Liver (tissue), 8 donors: ENCODE measurements at regions not wholly inside any gene's neighbourhood (a gene's known extent, or its start where the extent isn't known, plus 50 kb on each side); places are given as distances from the start of the nearest gene placed in this dataset.

Source experiments
- DNase-seq: peaks from one replicate; pipeline ENCODE4 v3.0.0-alpha.2; 2017; ENCODE audit warnings: low spot score
- H3K27ac ChIP-seq, 2 donors: one replicate each; pipeline ENCODE4 v1.7.0; 2013; ENCODE audit warnings: inconsistent platforms in 2 of 2, low read length in 2 of 2, control low read depth in 1 of 2, low read depth in 1 of 2, mild to moderate bottlenecking in 1 of 2
- H3K27me3 ChIP-seq, 4 donors: one replicate each; pipeline versions ENCODE4 v1.6.1 to v1.7.0; 2013; ENCODE audit warnings: low read length in 3 of 4, inconsistent platforms in 1 of 4, mild to moderate bottlenecking in 1 of 4, moderate library complexity in 1 of 4; ENCODE audit not compliant: control insufficient read depth in 4 of 4, insufficient read depth in 4 of 4
- H3K36me3 ChIP-seq, 4 donors: one replicate each; pipeline versions ENCODE4 v1.6.1 to v1.7.0; 2013; ENCODE audit warnings: low read length in 3 of 4, mild to moderate bottlenecking in 3 of 4, low read depth in 1 of 4, moderate library complexity in 1 of 4; ENCODE audit not compliant: control insufficient read depth in 4 of 4, insufficient read depth in 3 of 4
- H3K4me1 ChIP-seq, 4 donors: one replicate each; pipeline versions ENCODE4 v1.6.1 to v1.7.0; 2013; ENCODE audit warnings: low read length in 3 of 4, mild to moderate bottlenecking in 3 of 4, moderate library complexity in 1 of 4; ENCODE audit not compliant: control insufficient read depth in 4 of 4, insufficient read depth in 4 of 4
- H3K4me3 ChIP-seq, 3 donors: one replicate each; pipeline versions ENCODE4 v1.6.1 to v1.7.0; 2013; ENCODE audit warnings: low read length in 3 of 3, control low read depth in 1 of 3, low read depth in 1 of 3, mild to moderate bottlenecking in 1 of 3
- H3K9ac ChIP-seq, 2 donors: one replicate each; pipeline ENCODE4 v1.7.0; 2013; ENCODE audit warnings: low read length in 2 of 2, mild to moderate bottlenecking in 2 of 2, moderate library complexity in 2 of 2, control low read depth in 1 of 2, low read depth in 1 of 2
- H3K9me3 ChIP-seq, 4 donors: one replicate each; pipeline versions ENCODE4 v1.6.1 to v1.7.0; 2013; ENCODE audit warnings: low read length in 3 of 4; ENCODE audit not compliant: control insufficient read depth in 4 of 4
- CTCF ChIP-seq: fragments of 150-350 bp; IDR thresholded peaks from 2 replicates; pipeline ENCODE4 v1.5.1; 2017; ENCODE audit warnings: improper control_type of control experiment, low read depth, low read length; ENCODE audit not compliant: missing input control
- EGR1 ChIP-seq, 2 donors: IDR thresholded peaks; 2 replicates each; pipeline ENCODE4 v1.6.1; 2016 to 2018; ENCODE audit warnings: antibody characterized with exemption in 2 of 2, low read depth in 2 of 2
- GABPA ChIP-seq, 2 donors: IDR thresholded peaks in 1 of 2; conservative IDR thresholded peaks in 1 of 2; 2 replicates each; pipeline ENCODE4 v1.6.1; 2016; ENCODE audit warnings: antibody characterized with exemption in 2 of 2, mild to moderate bottlenecking in 1 of 2, moderate library complexity in 1 of 2
- HNF4G ChIP-seq: IDR thresholded peaks from 2 replicates; pipeline ENCODE4 v1.6.1; 2016; ENCODE audit warnings: antibody characterized with exemption
- RXRA ChIP-seq, 2 donors: IDR thresholded peaks; 2 replicates each; pipeline ENCODE4 v1.6.1; 2017 to 2018; ENCODE audit warnings: antibody characterized with exemption in 2 of 2, mild to moderate bottlenecking in 1 of 2
- SP1 ChIP-seq: IDR thresholded peaks from 2 replicates; pipeline ENCODE4 v1.6.1; 2018; ENCODE audit warnings: antibody characterized with exemption, mild to moderate bottlenecking
- YY1 ChIP-seq: IDR thresholded peaks from 2 replicates; pipeline ENCODE4 v1.6.1; 2016; ENCODE audit warnings: antibody characterized with exemption, mild to moderate bottlenecking
- WGBS: extraction: QIAGEN DNeasy Blood & Tissue Kit; methylation state at CpG from one replicate; pipeline ENCODE4 v1.1.7; 2013; 5-methylcytosine and 5-hydroxymethylcytosine counted together
- TF ChIP-seq, protein P1 (sequence below): IDR thresholded peaks from 2 replicates; pipeline ENCODE4 v1.6.1; 2016; ENCODE audit warnings: antibody characterized with exemption
- TF ChIP-seq, protein P2 (sequence below): IDR thresholded peaks from 2 replicates; pipeline ENCODE4 v1.6.1; 2016; ENCODE audit warnings: antibody characterized with exemption, mild to moderate bottlenecking
- TF ChIP-seq, protein P3 (sequence below): IDR thresholded peaks from 2 replicates; pipeline ENCODE4 v1.6.1; 2016; ENCODE audit warnings: antibody characterized with exemption
- donor health status: healthy.
- donor health status: healthy.
- donor health status: healthy.
- donor health status: healthy.
- donor health status: healthy.

GRCh38 chr14:98297567-98297966, 974.4 kb downstream of the BCL11B start (continued):
- no peak for TF ChIP-seq CTCF

DNA sequence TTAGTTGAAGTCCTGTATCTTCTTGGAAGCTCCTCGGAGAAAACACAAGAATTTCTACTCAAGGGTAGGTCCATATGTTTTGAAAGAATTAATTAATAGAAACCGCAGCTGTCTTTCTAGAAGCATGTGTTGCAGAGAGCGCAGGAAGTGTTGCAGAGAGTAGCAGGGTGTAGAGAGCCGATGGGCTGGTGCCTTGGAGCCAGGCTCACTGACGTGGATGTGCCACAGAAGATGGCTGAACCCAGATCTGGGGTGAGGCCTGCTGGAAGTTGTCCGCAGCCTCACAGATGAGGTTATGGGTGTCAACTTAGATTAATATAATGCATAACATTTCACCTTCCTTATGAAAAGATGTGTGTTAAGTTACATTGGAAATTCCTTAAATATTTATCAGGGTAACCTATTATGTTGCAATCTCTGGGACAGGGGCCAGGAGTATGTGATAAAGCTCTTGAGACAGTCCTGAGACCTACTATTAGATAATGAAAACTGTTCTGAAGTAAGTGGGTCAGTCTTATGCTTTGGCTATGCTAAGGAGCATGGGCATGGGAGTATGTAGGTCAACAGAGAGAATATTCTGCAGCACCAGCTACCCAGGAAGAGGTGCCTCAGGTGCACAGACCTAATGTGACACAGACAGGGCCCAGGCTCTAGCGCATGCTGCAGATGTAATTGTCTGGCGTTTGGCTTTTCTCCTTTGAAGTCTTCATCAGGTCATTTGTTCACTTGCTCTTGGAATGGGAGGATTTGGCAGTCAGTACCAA, 973.3 kb downstream of the BCL11B start:
- TF ChIP-seq EGR1 (IDR thresholded peaks at IDR 0.05; ENCODE audit: low read depth in 2 of 2) (no peak), CTCF (no peak), RXRA (IDR thresholded peaks at IDR 0.05) (no peak), YY1 (no peak), SP1 (no peak), GABPA (IDR thresholded peaks at IDR 0.05 in 1 of 2, conservative IDR thresholded peaks at IDR 0.05 in 1 of 2) (no peak), HNF4G (no peak)
- TF ChIP-seq, protein P1, sequence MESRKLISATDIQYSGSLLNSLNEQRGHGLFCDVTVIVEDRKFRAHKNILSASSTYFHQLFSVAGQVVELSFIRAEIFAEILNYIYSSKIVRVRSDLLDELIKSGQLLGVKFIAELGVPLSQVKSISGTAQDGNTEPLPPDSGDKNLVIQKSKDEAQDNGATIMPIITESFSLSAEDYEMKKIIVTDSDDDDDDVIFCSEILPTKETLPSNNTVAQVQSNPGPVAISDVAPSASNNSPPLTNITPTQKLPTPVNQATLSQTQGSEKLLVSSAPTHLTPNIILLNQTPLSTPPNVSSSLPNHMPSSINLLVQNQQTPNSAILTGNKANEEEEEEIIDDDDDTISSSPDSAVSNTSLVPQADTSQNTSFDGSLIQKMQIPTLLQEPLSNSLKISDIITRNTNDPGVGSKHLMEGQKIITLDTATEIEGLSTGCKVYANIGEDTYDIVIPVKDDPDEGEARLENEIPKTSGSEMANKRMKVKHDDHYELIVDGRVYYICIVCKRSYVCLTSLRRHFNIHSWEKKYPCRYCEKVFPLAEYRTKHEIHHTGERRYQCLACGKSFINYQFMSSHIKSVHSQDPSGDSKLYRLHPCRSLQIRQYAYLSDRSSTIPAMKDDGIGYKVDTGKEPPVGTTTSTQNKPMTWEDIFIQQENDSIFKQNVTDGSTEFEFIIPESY: no peak
- TF ChIP-seq, protein P2, sequence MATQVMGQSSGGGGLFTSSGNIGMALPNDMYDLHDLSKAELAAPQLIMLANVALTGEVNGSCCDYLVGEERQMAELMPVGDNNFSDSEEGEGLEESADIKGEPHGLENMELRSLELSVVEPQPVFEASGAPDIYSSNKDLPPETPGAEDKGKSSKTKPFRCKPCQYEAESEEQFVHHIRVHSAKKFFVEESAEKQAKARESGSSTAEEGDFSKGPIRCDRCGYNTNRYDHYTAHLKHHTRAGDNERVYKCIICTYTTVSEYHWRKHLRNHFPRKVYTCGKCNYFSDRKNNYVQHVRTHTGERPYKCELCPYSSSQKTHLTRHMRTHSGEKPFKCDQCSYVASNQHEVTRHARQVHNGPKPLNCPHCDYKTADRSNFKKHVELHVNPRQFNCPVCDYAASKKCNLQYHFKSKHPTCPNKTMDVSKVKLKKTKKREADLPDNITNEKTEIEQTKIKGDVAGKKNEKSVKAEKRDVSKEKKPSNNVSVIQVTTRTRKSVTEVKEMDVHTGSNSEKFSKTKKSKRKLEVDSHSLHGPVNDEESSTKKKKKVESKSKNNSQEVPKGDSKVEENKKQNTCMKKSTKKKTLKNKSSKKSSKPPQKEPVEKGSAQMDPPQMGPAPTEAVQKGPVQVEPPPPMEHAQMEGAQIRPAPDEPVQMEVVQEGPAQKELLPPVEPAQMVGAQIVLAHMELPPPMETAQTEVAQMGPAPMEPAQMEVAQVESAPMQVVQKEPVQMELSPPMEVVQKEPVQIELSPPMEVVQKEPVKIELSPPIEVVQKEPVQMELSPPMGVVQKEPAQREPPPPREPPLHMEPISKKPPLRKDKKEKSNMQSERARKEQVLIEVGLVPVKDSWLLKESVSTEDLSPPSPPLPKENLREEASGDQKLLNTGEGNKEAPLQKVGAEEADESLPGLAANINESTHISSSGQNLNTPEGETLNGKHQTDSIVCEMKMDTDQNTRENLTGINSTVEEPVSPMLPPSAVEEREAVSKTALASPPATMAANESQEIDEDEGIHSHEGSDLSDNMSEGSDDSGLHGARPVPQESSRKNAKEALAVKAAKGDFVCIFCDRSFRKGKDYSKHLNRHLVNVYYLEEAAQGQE: no peak
- TF ChIP-seq, protein P3, sequence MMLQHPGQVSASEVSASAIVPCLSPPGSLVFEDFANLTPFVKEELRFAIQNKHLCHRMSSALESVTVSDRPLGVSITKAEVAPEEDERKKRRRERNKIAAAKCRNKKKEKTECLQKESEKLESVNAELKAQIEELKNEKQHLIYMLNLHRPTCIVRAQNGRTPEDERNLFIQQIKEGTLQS: no peak
- H3K9me3 ChIP-seq: no peaks in the 10 kb centered on the region
- WGBS: 81% methylated on average over 8 of the region's 8 CpGs
- no peak overlapping the region for H3K27ac ChIP-seq
- peaks cover 0 to 3% (median 0%) of the 10 kb centered on the region in 4 donors for H3K27me3 ChIP-seq
- no peak overlapping the region for H3K9ac ChIP-seq
- no peaks in the 10 kb centered on the region for H3K4me1 ChIP-seq
- no peak overlapping the region for H3K4me3 ChIP-seq
- no peak for DNase-seq
- no peaks in the 10 kb centered on the region for H3K36me3 ChIP-seq
